WI38 (cell line): ENCODE measurements at regions not wholly inside any gene's neighbourhood (a gene's known extent, or its start where the extent isn't known, plus 50 kb on each side); places are given as distances from the start of the nearest gene placed in this dataset.

Experiments
- H3K4me3 ChIP-seq: 2 replicates; pipeline ENCODE4 v1.5.1; 2011; ENCODE audit warnings: low read depth, mild to moderate bottlenecking, control low read depth, low read length
- CTCF ChIP-seq: IDR thresholded peaks from 2 replicates; pipeline ENCODE4 v1.5.1; 2012; ENCODE audit warnings: low read depth, mild to moderate bottlenecking, control low read depth, low read length

GRCh38 chr14:35222872-35223466 lies 69.2 kb upstream of the PSMA6 start:
- TF ChIP-seq CTCF, result no peak
- no peak overlapping the region for H3K4me3 ChIP-seq

- H3K4me3 ChIP-seq, result no peak overlapping the region
- TF ChIP-seq CTCF, result no peak
These were observed 68.3 kb upstream of the PSMA6 start for GRCh38 chr14:35223927-35224326.

- H3K4me3 ChIP-seq, result no peak overlapping the region
- no peak for TF ChIP-seq CTCF
These were observed 67.6 kb upstream of the PSMA6 start for GRCh38 chr14:35224615-35225014.

GRCh38 chr14:35229084-35229791 lies 62.9 kb upstream of the PSMA6 start:
- no peak for TF ChIP-seq CTCF
- H3K4me3 ChIP-seq, result no peak overlapping the region

GRCh38 chr14:35229792-35230089 lies 62.4 kb upstream of the PSMA6 start:
- H3K4me3 ChIP-seq, result no peak overlapping the region
- TF ChIP-seq CTCF, result no peak

- TF ChIP-seq CTCF, result no peak
- no peak overlapping the region for H3K4me3 ChIP-seq
These were observed 60.9 kb upstream of the PSMA6 start for GRCh38 chr14:35231207-35231760.

- no peak overlapping the region for H3K4me3 ChIP-seq
- TF ChIP-seq CTCF, result no peak
These were observed 58.0 kb upstream of the PSMA6 start for GRCh38 chr14:35234012-35234805.
